GM23338 (cell line): ENCODE measurements at regions not wholly inside any gene's neighbourhood (a gene's known extent, or its start where the extent isn't known, plus 50 kb on each side); places are given as distances from the start of the nearest gene placed in this dataset.

Experiments
- CREB1 ChIP-seq: fragments of 250-450 bp; sonication (Bioruptor Pico); IDR thresholded peaks from 2 replicates; pipeline ENCODE4 v1.5.0; 2020; ENCODE audit warnings: low read depth, mild to moderate bottlenecking, moderate library complexity
- CTCF ChIP-seq, 2 experiments: fragments of 200-600 bp in 1 of 2; sonication (generic) in 1 of 2; conservative IDR thresholded peaks; 2 replicates each; pipeline versions ENCODE4 v1.5.1 to v1.6.1; 2016 to 2017; ENCODE audit warnings: antibody characterized with exemption in 2 of 2, low read depth in 2 of 2, mild to moderate bottlenecking in 2 of 2, moderate library complexity in 1 of 2
- ETS1 ChIP-seq: IDR thresholded peaks from 2 replicates; pipeline ENCODE4 v1.6.1; 2016; ENCODE audit warnings: antibody characterized with exemption
- EZH2 ChIP-seq: fragments of 200-600 bp; sonication (generic); IDR thresholded peaks from one replicate; pipeline ENCODE4 v1.8.0; 2017; ENCODE audit warnings: antibody characterized with exemption, mild to moderate bottlenecking, low read depth; ENCODE audit not compliant: unreplicated experiment
- EZH2phosphoT487 ChIP-seq: fragments of 200-600 bp; sonication (generic); IDR thresholded peaks from one replicate; pipeline ENCODE4 v1.8.1; 2018; ENCODE audit warnings: antibody characterized with exemption; ENCODE audit not compliant: unreplicated experiment
- JUNB ChIP-seq: IDR thresholded peaks from one replicate; pipeline ENCODE4 v1.6.1; 2016; ENCODE audit warnings: antibody characterized with exemption; ENCODE audit not compliant: unreplicated experiment
- NANOG ChIP-seq: IDR thresholded peaks from 2 replicates; pipeline ENCODE4 v1.6.1; 2016; ENCODE audit warnings: antibody characterized with exemption, borderline replicate concordance
- POLR2AphosphoS5 ChIP-seq: IDR thresholded peaks from 2 replicates; pipeline ENCODE4 v1.6.1; 2016; ENCODE audit warnings: antibody characterized with exemption, low read depth
- REST ChIP-seq: IDR thresholded peaks from one replicate; pipeline ENCODE4 v1.6.1; 2018; ENCODE audit warnings: antibody characterized with exemption; ENCODE audit not compliant: unreplicated experiment
- STAT1 ChIP-seq: IDR thresholded peaks from one replicate; pipeline ENCODE4 v1.6.1; 2016; ENCODE audit warnings: antibody characterized with exemption; ENCODE audit not compliant: unreplicated experiment
- ZNF114 ChIP-seq: fragments of 250-450 bp; sonication (Bioruptor Pico); IDR thresholded peaks from 2 replicates; pipeline ENCODE4 v1.5.0; 2020; ENCODE audit warnings: mild to moderate bottlenecking, moderate library complexity
- ZNF331 ChIP-seq: fragments of 250-450 bp; sonication (Bioruptor Pico); IDR thresholded peaks from 2 replicates; pipeline ENCODE4 v1.5.0; 2020; ENCODE audit warnings: low read depth, mild to moderate bottlenecking, moderate library complexity
- ZNF462 ChIP-seq: fragments of 250-450 bp; sonication (Bioruptor Pico); IDR thresholded peaks from 2 replicates; pipeline ENCODE4 v1.5.0; 2020; ENCODE audit warnings: mild to moderate bottlenecking, moderate library complexity

GRCh38 chr5:164824671-164825070, 1319.3 kb downstream of the MAT2B start:
- TF ChIP-seq REST (no peak), CREB1 (no peak), CTCF (conservative IDR thresholded peaks at IDR 0.05; ENCODE audit: low read depth in 2 of 2) (no peak), EZH2 (no peak), ZNF331 (CRISPR knock-in tag) (no peak), POLR2AphosphoS5 (no peak), EZH2phosphoT487 (no peak), ETS1 (no peak), ZNF114 (no peak), NANOG (no peak), JUNB (no peak), ZNF462 (CRISPR knock-in tag) (no peak), STAT1 (no peak)
